ENCODE measurements at regions not wholly inside any gene's neighbourhood (a gene's known extent, or its start where the extent isn't known, plus 50 kb on each side); places are given as distances from the start of the nearest gene placed in this dataset.

DNA sequence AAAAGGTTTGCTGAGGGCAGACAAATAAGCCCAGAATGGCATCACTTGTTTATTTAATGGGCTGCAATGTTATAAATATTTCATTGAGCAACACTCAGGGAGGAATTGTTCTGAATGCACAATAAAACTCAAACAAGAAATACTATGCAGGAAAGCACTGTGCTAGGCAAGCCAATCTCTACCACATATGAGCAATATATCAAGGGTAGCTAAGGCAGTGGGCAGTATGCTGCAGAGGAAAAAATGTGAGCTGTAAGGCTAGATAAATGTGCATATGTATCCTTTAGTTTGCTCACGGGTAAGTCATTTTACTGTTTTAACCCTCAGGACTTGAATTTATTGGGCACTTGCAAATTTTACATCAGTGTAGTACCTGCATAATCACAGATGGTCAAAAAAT is 349.6 kb downstream of the CDC14C start:
- no peak overlapping the region for H3K27ac ChIP-seq
- no peak overlapping the region for H3K4me3 ChIP-seq (IDR thresholded peaks at IDR 0.05; ENCODE audit: insufficient read depth, low read depth, low read length)
- H3K36me3 ChIP-seq (ENCODE audit: insufficient read depth): no peaks in the 10 kb centered on the region
- peaks cover 5% of the 10 kb centered on the region for H3K4me1 ChIP-seq (ENCODE audit: low read depth, poor library complexity, severe bottlenecking)
- H3K27me3 ChIP-seq (ENCODE audit: insufficient read depth, low read depth): no peaks in the 10 kb centered on the region
- H2AFZ ChIP-seq (ENCODE audit: low read depth): no peak overlapping the region
- no peak overlapping the region for H3K9ac ChIP-seq
- H3K79me2 ChIP-seq (ENCODE audit: insufficient read depth, low read depth): no peaks in the 10 kb centered on the region
- H3K4me2 ChIP-seq: no peak overlapping the region
- TF ChIP-seq, protein P1, sequence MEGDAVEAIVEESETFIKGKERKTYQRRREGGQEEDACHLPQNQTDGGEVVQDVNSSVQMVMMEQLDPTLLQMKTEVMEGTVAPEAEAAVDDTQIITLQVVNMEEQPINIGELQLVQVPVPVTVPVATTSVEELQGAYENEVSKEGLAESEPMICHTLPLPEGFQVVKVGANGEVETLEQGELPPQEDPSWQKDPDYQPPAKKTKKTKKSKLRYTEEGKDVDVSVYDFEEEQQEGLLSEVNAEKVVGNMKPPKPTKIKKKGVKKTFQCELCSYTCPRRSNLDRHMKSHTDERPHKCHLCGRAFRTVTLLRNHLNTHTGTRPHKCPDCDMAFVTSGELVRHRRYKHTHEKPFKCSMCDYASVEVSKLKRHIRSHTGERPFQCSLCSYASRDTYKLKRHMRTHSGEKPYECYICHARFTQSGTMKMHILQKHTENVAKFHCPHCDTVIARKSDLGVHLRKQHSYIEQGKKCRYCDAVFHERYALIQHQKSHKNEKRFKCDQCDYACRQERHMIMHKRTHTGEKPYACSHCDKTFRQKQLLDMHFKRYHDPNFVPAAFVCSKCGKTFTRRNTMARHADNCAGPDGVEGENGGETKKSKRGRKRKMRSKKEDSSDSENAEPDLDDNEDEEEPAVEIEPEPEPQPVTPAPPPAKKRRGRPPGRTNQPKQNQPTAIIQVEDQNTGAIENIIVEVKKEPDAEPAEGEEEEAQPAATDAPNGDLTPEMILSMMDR (conservative IDR thresholded peaks at IDR 0.05; ENCODE audit: low read depth, low read length): no peak
- no peaks in the 10 kb centered on the region for H4K20me1 ChIP-seq (ENCODE audit: insufficient read depth)

DNA sequence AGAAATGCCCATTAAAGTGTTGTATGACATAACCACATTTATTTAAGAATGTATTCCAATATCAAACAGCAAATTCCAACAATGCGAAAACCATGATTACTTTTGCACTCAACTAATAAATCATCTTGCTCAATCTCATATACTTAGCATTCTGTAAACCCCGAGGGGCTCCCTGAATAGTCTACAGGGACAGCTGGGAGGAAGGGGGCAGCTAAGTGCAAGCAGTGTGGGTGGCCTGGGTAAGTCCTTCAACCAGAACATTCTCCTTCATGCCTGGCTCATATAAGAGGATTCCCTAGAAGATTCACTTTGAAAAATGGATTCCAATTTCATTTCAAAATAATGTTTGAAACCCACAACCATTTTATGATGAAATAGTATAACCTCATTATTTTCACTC is 355.5 kb downstream of the CDC14C start:
- TF ChIP-seq, protein P1 (conservative IDR thresholded peaks at IDR 0.05; ENCODE audit: low read depth, low read length): no peak
- H3K79me2 ChIP-seq (ENCODE audit: insufficient read depth, low read depth): no peaks in the 10 kb centered on the region

DNA sequence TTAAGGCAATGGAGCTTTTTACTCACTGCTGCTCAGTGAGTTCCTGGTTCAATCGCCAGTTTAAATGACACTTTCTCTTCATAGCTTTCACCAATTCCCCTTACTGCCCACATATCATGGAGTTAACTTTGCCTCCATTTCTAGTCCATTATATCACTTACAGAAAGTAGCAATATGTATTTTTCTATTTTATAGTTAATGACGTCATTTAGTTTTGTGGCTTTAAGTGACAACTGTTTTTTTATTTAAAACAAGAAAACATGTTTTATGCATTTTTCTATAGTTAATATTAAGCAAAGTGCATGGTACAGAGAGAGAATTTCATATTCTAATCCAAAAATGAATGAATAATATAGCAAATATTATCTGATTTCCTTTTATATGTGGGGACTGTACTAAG is 363.3 kb downstream of the CDC14C start:
- TF ChIP-seq, protein P1 (conservative IDR thresholded peaks at IDR 0.05; ENCODE audit: low read depth, low read length): no peak
- Histone ChIP-seq H3K79me2 (ENCODE audit: insufficient read depth, low read depth) (no peaks in the 10 kb centered on the region), H3K36me3 (ENCODE audit: insufficient read depth) (no peaks in the 10 kb centered on the region), H3K4me1 (ENCODE audit: low read depth, poor library complexity, severe bottlenecking) (no peaks in the 10 kb centered on the region), H3K9ac (no peak overlapping the region), H4K20me1 (ENCODE audit: insufficient read depth) (no peaks in the 10 kb centered on the region), H3K4me2 (no peak overlapping the region), H3K27me3 (ENCODE audit: insufficient read depth, low read depth) (no peaks in the 10 kb centered on the region), H3K27ac (no peak overlapping the region), H3K4me3 (IDR thresholded peaks at IDR 0.05; ENCODE audit: insufficient read depth, low read depth, low read length) (no peak overlapping the region), H2AFZ (ENCODE audit: low read depth) (no peak overlapping the region)

More for the DNA sequence above, 355.5 kb downstream of the CDC14C start:
- Histone ChIP-seq H3K9ac (no peak overlapping the region), H3K27me3 (ENCODE audit: insufficient read depth, low read depth) (no peaks in the 10 kb centered on the region), H3K4me2 (no peak overlapping the region), H3K4me3 (IDR thresholded peaks at IDR 0.05; ENCODE audit: insufficient read depth, low read depth, low read length) (no peak overlapping the region), H3K27ac (no peak overlapping the region), H3K36me3 (ENCODE audit: insufficient read depth) (no peaks in the 10 kb centered on the region), H3K4me1 (ENCODE audit: low read depth, poor library complexity, severe bottlenecking) (no peaks in the 10 kb centered on the region), H4K20me1 (ENCODE audit: insufficient read depth) (no peaks in the 10 kb centered on the region), H2AFZ (ENCODE audit: low read depth) (no peak overlapping the region)

DNA sequence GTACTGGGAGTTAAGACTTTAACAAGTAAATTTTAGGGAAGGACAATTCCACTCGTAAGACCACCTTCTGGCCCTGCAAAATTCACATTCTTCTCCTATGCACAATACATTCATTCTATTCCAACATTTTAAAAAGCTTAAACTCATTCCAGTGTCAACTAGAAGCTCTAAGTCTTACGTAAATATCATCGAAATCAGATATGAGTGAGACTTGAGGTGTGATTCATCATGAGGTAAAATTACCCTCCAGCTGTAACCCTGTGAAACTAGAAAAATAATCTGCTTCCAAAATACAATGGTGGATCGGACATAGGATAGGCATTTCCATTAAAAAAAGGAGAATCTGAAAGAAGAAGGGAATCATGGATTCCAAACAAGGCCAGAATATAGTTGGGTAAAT is 370.3 kb downstream of the CDC14C start:
- Histone ChIP-seq H3K4me3 (IDR thresholded peaks at IDR 0.05; ENCODE audit: insufficient read depth, low read depth, low read length) (no peak overlapping the region), H4K20me1 (ENCODE audit: insufficient read depth) (no peaks in the 10 kb centered on the region), H3K9ac (no peak overlapping the region), H3K4me1 (ENCODE audit: low read depth, poor library complexity, severe bottlenecking) (peaks cover 15% of the 10 kb centered on the region), H3K27me3 (ENCODE audit: insufficient read depth, low read depth) (no peaks in the 10 kb centered on the region), H3K4me2 (peak overlapping the region; percentile 20; the same call in 1 of the 2 replicates), H2AFZ (ENCODE audit: low read depth) (peak overlapping the region; percentile 28), H3K36me3 (ENCODE audit: insufficient read depth) (no peaks in the 10 kb centered on the region), H3K27ac (peak overlapping the region; percentile 36), H3K79me2 (ENCODE audit: insufficient read depth, low read depth) (no peaks in the 10 kb centered on the region)
- TF ChIP-seq, protein P1 (conservative IDR thresholded peaks at IDR 0.05; ENCODE audit: low read depth, low read length): no peak

Measured in KMS-11 (cell line).